Gastrocnemius medialis (tissue), 4 donors: ENCODE measurements at regions not wholly inside any gene's neighbourhood (a gene's known extent, or its start where the extent isn't known, plus 50 kb on each side); places are given as distances from the start of the nearest gene placed in this dataset.

Experiments
- ATAC-seq, 2 donors: fragments of 150-250 bp; one replicate each; pipeline ENCODE4 v1.9.1; 2016
- DNase-seq, 2 donors: peaks; one replicate each; pipeline ENCODE4 v3.0.0-alpha.2; 2019
- H3K27ac ChIP-seq, 4 donors: fragments of 200-600 bp; sonication (generic); 1 replicate in 1 of 4; 2 replicates in 3 of 4; pipeline ENCODE4 v1.5.1; 2016 to 2018; ENCODE audit warnings: mild to moderate bottlenecking in 2 of 4, moderate library complexity in 1 of 4
- H3K27me3 ChIP-seq, 3 donors: fragments of 200-600 bp; sonication (generic) in 2 of 3; 1 replicate in 1 of 3; 2 replicates in 2 of 3; pipeline versions ENCODE4 v1.5.1 to v1.6.0; 2016 to 2019; ENCODE audit warnings: mild to moderate bottlenecking in 1 of 3, moderate library complexity in 1 of 3
- H3K36me3 ChIP-seq, 2 donors: fragments of 200-600 bp; sonication (generic) in 1 of 2; one replicate each; pipeline ENCODE4 v1.5.1; 2017 to 2018
- H3K4me1 ChIP-seq, 2 donors: fragments of 200-600 bp; sonication (generic) in 1 of 2; one replicate each; pipeline ENCODE4 v1.5.1; 2016 to 2017; ENCODE audit warnings: mild to moderate bottlenecking in 2 of 2
- H3K4me3 ChIP-seq, 4 donors: fragments of 200-600 bp; sonication (generic) in 3 of 4; 1 replicate in 1 of 4; 2 replicates in 3 of 4; pipeline ENCODE4 v1.5.1; 2016 to 2019; ENCODE audit warnings: mild to moderate bottlenecking in 2 of 4
- H3K9me3 ChIP-seq, 3 donors: fragments of 200-600 bp; sonication (generic) in 2 of 3; 1 replicate in 1 of 3; 2 replicates in 2 of 3; pipeline ENCODE4 v1.5.1; 2016 to 2019
- CTCF ChIP-seq, 5 experiments: fragments of 450-650 bp in 3 of 5; fragments of 200-600 bp in 2 of 5; sonication (generic) in 2 of 5; IDR thresholded peaks in 4 of 5; conservative IDR thresholded peaks in 1 of 5; 1 replicate in 4 of 5; 2 replicates in 1 of 5; pipeline ENCODE4 v1.5.1; 2016 to 2019; ENCODE audit warnings: antibody characterized with exemption in 5 of 5, mild to moderate bottlenecking in 3 of 5, moderate library complexity in 3 of 5
- POLR2A ChIP-seq, 2 donors: fragments of 450-650 bp; IDR thresholded peaks; one replicate each; pipeline ENCODE4 v1.6.1; 2017; ENCODE audit warnings: antibody characterized with exemption in 2 of 2, mild to moderate bottlenecking in 2 of 2, moderate library complexity in 2 of 2
- in situ Hi-C, 4 donors: fragments of 200-750 bp; cut with MboI; loops; one replicate each; pipeline versions ENCODE4 v1.15.0 to v1.8.0; 2017; ENCODE audit warnings: low sequenced_read_pairs in 4 of 4
- intact Hi-C: fragments of 100-400 bp; cut with DNase I; formaldehyde crosslinking; loops from one replicate; pipeline ENCODE4 v1.15.1; 2023; ENCODE audit warnings: low total_unique reads

- ATAC-seq (no peak), DNase-seq (no peak)
- no peaks in the 10 kb centered on the region for H3K9me3 ChIP-seq
- no peaks in the 10 kb centered on the region for H3K4me1 ChIP-seq
- H3K36me3 ChIP-seq = no peaks in the 10 kb centered on the region
- no peak overlapping the region for H3K4me3 ChIP-seq
- H3K27me3 ChIP-seq = no peaks in the 10 kb centered on the region
- no peak overlapping the region for H3K27ac ChIP-seq
- no peak for TF ChIP-seq CTCF (IDR thresholded peaks at IDR 0.05 in 4 of 5, conservative IDR thresholded peaks at IDR 0.05 in 1 of 5)
- TF ChIP-seq POLR2A (IDR thresholded peaks at IDR 0.05) = no peak
- intact Hi-C loops = no loop called here
- in situ Hi-C loops = no loop called here
These were observed 728.1 kb upstream of the GRM7 start for GRCh38 chr3:6132684-6133432.

- intact Hi-C loops = no loop called here
- Histone ChIP-seq H3K4me1 (no peaks in the 10 kb centered on the region), H3K4me3 (no peak overlapping the region), H3K9me3 (no peaks in the 10 kb centered on the region), H3K36me3 (no peaks in the 10 kb centered on the region), H3K27me3 (no peaks in the 10 kb centered on the region), H3K27ac (no peak overlapping the region)
- no peak for TF ChIP-seq CTCF (IDR thresholded peaks at IDR 0.05 in 4 of 5, conservative IDR thresholded peaks at IDR 0.05 in 1 of 5)
- TF ChIP-seq POLR2A (IDR thresholded peaks at IDR 0.05) = no peak
- in situ Hi-C loops = no loop called here
- no peak for DNase-seq
- ATAC-seq = no peak
These were observed 718.2 kb upstream of the GRM7 start for GRCh38 chr3:6142707-6143106.

GRCh38 chr3:6147883-6148282, 713.0 kb upstream of the GRM7 start:
- no peak overlapping the region for H3K4me3 ChIP-seq
- no peak for DNase-seq
- no peak overlapping the region for H3K27ac ChIP-seq
- intact Hi-C loops (no loop called here), in situ Hi-C loops (no loop called here)
- no peaks in the 10 kb centered on the region for H3K9me3 ChIP-seq
- no peaks in the 10 kb centered on the region for H3K4me1 ChIP-seq
- no peak for TF ChIP-seq CTCF (IDR thresholded peaks at IDR 0.05 in 4 of 5, conservative IDR thresholded peaks at IDR 0.05 in 1 of 5)
- TF ChIP-seq POLR2A (IDR thresholded peaks at IDR 0.05) = no peak
- H3K27me3 ChIP-seq = no peaks in the 10 kb centered on the region
- H3K36me3 ChIP-seq = no peaks in the 10 kb centered on the region
- no peak for ATAC-seq

GRCh38 chr3:6155650-6156338, 705.1 kb upstream of the GRM7 start:
- in situ Hi-C loops = no loop called here
- intact Hi-C loops = no loop called here
- TF ChIP-seq POLR2A (IDR thresholded peaks at IDR 0.05) (no peak), CTCF (IDR thresholded peaks at IDR 0.05 in 4 of 5, conservative IDR thresholded peaks at IDR 0.05 in 1 of 5) (no peak)

More at GRCh38 chr3:6155650-6156338, 705.1 kb upstream of the GRM7 start:
- ATAC-seq (no peak), DNase-seq (no peak)
- H3K27ac ChIP-seq = no peak overlapping the region
- H3K4me1 ChIP-seq = no peaks in the 10 kb centered on the region
- no peaks in the 10 kb centered on the region for H3K27me3 ChIP-seq
- H3K9me3 ChIP-seq = no peaks in the 10 kb centered on the region
- no peaks in the 10 kb centered on the region for H3K36me3 ChIP-seq
- H3K4me3 ChIP-seq = no peak overlapping the region
